ENCODE measurements at regions not wholly inside any gene's neighbourhood (a gene's known extent, or its start where the extent isn't known, plus 50 kb on each side); places are given as distances from the start of the nearest gene placed in this dataset.

- TF ChIP-seq CTCF (IDR thresholded peaks at IDR 0.05; ENCODE audit: low read depth, low read length, missing input control) (no peak), YY1 (IDR thresholded peaks at IDR 0.05) (no peak)
Measured at GRCh38 chr10:10961072-10961471, 56.6 kb upstream of the CELF2 start.
